Fibroblast of skin of left biceps (primary cell): ENCODE measurements at regions not wholly inside any gene's neighbourhood (a gene's known extent, or its start where the extent isn't known, plus 50 kb on each side); places are given as distances from the start of the nearest gene placed in this dataset.

Source experiments
- DNase-seq, 2 experiments: peaks; one replicate each; pipeline ENCODE4 v3.0.0-alpha.2; 2013; ENCODE audit warnings: low read depth in 2 of 2

GRCh38 chrX:11952176-11952720 is 186.0 kb upstream of the FRMPD4 start:
- peak in 1 of 2 experiments; percentile 18 for DNase-seq

DNA sequence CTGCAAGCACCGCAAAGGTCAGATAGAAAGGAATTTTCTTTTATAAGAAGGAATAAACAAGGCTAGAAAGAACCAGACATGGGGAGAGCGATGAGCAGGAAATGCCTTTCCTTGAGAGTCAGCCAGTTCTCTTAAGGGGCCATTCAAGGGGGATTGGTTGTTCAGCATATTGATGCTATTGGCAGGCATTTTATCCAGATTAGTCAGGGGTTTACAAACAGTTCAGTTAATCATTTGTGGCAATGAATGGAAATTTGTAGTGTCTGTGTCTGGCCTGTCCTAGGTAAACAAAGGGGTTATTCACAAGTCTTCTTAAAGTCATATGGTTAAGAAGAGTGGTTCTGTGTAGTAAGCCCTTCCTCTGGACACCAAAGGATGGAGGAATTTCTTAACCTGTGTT is 184.7 kb upstream of the FRMPD4 start:
- DNase-seq: peak; percentile 79 to 80

- DNase-seq: no peak
Measured at GRCh38 chrX:11954176-11954575, 184.1 kb upstream of the FRMPD4 start.

DNA sequence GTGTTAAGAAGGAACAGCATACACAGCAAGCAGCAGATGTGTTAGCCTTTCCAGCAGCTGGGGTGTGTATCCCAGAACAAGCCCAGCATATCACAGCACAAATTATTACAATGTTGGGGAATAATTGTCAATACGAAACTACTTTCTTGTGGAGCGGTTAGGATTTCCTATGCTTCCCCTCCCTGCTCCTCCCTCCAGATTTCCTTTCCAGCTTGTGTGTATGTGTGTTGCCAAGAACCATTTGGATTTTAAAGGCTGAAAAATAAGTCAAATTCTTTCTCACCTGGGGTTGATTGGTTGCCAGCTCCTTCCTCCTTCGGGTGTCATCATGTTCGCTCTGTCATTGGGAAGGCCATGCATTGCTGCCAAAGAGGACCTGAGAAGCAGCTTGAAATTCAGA is 178.2 kb upstream of the FRMPD4 start:
- DNase-seq: no peak

DNA sequence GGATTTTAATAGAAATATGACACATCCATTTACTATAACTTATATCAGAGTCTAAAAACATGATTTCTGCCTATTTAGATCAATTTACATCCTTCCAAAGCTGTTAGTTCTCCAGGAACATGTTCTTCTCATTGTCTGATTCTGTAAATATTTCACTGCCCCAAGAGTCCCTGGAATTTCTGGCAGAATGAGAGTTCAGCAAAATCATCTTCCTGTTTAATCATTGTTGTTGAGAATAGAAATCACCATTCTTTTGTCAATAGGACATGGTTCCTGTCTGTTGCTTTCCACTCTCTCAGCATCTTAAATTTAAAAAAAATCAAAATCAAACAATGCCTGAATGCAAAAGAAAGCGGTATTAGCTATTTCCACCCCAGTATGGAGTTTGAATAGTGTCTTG is 172.8 kb upstream of the FRMPD4 start:
- no peak for DNase-seq

GRCh38 chrX:11967986-11968869 is 170.0 kb upstream of the FRMPD4 start:
- DNase-seq: no peak

- no peak for DNase-seq
Measured at GRCh38 chrX:11968991-11969390, 169.3 kb upstream of the FRMPD4 start.

DNA sequence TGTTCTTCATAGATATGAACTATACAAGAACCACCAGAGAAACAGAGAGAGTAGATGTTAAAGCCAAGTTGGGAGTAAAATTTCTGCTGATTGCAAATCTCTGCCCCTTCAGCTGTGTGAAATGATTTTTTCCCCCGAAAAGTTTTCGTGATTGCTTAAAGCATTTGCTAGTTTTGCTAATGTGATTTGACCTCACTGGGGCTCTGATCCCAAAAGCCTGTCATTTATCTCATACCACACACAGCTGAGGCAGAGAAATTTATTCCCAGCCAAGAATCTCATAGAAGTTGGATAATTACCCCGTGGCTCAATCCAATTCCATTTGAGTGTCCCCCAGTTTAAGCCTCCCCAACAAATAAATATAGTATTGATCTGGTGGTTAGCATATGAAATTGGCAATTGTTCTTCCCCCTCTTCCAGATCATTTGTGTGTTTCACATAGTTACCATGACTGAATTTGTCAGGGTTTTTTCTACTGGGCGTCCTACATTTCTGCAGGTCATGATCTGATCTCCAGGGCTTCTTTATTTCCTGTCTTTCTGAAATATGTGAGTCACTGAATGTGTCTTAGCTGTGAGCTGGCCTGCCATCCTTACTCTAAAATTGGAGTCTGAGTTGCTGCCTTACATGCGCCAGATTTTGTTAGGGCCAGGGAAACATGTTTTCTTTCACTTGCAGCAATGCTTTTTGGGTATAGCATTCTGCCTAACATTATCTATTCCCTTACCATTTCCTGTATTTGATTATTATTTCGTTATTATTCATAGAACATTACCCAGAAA is 167.5 kb upstream of the FRMPD4 start:
- no peak for DNase-seq

DNA sequence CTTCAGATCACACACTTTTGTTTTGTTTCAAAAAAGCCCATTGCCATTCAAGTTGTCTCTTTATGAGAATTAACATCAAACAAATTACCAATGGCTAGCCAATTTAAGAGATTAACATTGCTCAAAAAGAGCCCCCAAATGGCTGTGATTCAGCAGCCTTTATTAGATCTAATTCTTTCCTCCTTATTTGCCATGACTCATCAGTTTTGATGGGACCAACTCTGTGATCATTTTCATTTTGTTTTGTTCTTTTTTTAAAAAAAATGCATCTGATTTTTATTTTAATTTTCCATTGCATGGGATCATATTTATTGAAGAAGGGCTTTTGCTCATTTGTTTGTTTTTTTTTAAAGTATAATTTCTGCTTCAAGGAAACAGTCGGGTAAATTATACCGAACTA is 161.6 kb upstream of the FRMPD4 start:
- no peak for DNase-seq

DNA sequence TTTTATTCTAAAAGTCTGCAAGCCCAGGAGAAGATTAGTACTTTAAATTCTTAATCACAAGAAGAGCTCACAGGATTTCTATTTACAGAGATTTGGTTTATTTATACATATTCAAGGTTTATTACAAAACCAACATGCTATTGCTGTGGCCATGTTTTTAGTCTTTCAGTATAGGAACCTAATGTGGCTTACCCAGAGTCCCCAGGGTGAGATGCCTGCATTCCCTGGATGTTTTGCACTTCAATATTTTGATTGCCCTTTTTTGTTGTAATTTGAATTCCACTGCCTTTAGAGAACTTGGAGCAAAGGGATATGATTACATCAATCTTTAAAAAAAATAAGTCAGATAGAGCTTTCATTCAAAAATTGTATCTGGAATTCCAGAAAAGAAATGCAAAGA is 146.0 kb upstream of the FRMPD4 start:
- DNase-seq: no peak

DNA sequence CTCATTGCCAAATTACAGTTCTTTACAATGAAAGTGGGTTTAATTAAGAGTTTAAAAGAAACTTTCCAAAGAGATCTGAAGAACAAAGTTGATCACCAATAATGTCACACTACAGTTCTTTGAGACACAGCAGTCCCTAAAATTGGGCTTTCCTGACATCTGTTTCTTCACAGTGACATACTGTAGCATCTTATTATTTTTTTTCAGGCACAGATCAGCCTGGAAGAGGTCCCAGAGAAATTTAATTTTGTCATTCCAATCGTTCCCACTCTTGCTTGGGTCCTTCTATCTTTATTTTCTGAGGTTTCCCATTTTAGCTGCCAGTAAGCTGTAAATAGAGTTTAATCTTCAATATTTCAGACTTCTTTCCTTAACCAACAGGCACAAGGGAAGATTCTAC is 143.1 kb upstream of the FRMPD4 start:
- DNase-seq: no peak

GRCh38 chrX:11996810-11997209 is 141.5 kb upstream of the FRMPD4 start:
- DNase-seq: no peak

- no peak for DNase-seq
Measured at GRCh38 chrX:11998944-11999343, 139.3 kb upstream of the FRMPD4 start.

DNA sequence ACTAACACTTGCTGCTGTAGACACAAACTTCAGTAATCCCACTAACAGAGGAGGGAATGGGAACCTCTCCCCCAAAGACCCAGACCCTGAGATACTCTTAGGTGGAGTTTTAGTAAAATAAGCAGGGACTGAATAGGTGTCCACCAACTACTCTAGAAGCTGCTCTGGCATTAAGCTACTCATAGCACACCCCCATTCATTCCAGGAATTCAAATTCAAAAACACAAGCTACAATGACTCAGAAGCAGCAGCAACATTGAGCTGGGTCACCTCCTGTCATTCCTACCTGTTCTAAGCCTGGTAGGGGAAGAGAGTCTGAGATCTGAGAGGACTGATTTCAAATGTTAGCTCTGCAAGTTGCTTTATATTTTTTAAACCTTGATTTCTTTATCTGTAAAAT is 135.4 kb upstream of the FRMPD4 start:
- DNase-seq: no peak

DNA sequence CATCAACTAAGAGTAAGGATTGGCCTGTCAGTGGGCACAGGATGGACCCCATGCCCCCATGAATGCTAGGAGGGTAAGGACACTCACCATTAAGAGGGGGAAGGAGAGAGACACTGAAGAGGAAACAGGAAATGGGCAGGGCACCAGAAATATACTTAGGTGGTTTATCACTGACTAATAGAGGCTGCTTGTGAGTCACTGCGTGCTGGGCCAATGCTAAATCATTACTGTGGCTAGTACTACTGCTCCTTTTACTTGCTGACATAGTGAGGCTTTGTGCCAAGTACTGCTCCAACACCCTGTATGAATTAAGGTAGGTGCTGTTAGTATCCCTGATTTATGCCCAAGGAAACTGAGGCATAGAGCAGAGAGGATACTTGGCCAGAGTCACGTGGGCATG is 130.4 kb upstream of the FRMPD4 start:
- DNase-seq: peak; percentile 32 to 43

- DNase-seq: no peak
Measured at GRCh38 chrX:12010436-12010835, 127.8 kb upstream of the FRMPD4 start.

DNA sequence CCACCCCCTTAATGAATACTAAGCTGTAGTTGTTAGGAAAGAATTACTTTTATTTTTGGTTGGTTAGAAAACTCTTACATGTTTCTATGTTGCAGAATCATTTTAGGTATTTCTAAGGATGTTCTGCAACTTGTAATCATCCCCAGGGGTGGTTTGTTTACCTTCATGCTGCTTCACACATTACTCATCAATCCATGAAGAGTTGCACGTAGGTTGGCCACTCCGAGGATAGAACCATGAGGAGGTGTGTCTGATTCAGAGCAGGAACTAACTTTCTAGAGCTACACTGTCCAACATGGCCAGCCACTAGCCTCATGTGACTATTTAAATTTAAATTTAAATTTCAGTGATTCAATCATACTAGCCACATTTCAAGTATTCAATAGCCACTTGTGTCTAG is 127.2 kb upstream of the FRMPD4 start:
- peak in 1 of 2 experiments; percentile 13 for DNase-seq

DNA sequence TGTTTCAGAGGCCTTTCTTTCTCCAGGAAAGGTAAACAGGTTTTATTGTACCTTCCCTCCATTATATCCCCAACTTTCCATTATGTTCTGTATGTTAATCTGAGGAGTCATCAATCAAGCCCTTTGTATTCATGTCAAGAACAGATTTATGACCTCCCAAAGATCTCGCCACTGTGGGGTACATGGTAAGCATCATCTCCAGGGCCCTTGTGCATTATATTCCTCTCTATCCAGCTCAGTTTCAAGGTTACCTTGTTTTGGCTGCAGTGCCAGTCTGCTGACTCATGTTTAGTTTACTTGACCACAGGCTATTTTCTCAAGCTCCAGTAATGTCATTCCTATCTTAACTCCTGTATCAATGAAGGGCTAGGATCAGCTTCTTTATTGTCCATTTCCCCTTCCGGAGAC is 125.1 kb upstream of the FRMPD4 start:
- DNase-seq: no peak

- no peak for DNase-seq
Measured at GRCh38 chrX:12021698-12022097, 116.6 kb upstream of the FRMPD4 start.

DNA sequence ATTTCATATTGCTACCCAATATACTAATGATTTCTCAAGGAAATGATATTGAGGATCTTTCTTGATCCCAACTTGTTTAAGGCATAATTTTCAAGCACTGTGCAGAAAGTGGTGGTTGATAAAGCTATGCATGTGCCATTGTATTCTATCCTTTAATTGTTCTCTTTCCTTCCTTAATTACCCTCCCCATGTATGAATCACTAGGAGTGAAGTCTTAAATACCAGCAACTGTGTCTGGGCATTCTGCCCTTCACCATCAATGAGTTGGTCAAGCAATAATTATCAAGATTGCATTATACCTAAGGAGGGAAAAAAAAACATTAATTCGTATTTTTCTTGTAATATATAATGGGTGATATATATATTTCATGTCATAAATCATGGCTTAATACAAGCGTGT is 111.8 kb upstream of the FRMPD4 start:
- DNase-seq: no peak

DNA sequence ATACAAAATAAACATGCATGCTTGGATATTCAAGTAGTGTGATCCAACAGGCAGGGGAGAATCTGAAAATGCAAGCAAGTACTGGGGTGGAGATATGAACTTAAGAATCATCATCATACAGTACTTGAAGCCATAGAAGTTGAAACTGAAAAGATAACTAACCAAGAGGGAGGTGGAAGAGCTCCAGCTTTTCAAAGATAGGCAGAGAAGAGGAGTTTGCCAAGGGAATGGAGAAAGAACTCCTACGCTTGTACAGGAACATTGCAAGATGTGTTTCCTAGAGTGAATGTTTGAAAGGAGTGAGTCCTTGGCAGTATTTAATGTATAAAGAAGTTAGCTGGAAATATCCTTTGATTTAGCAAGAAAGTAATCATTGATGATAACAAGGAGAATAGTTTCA is 106.2 kb upstream of the FRMPD4 start:
- no peak for DNase-seq

DNA sequence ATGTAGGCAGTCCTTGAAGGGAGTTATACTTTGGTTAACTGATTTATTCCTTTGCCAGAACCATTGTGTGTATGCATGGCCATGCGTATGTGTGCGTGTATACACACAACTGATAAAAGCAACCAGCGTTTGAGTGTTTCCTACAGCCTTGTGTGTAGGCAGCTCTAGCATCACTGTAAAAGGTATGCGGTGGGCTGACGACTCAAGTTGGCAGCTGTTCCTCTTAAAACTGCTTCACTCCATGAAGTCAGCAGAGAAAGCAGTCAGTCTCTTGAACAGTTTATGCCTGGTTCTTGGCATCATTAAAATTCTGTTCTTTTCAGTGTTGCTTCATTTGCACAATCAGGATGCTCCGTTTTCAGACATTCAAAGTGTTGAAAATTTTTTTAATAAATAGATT is 103.5 kb upstream of the FRMPD4 start:
- DNase-seq: no peak

DNA sequence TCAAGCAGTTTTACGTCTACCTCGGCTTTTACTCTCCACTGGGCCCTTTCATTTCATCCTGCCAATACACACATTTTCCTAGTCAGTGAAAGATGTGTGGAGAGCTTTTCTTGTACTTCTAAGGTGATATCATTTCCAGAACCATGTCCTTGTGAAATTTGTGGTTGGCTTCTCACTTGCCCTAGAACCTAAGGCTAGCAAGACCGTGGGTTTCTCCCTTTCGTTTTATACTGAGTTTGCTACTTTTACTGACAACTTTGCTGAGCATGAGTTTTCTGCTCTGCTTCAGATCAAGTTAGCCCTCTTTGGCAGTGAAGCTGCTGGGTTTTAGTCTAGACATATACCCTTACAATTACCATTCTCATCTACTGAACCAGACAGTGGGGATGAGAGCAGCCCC is 95.7 kb upstream of the FRMPD4 start:
- DNase-seq: no peak
